ENCODE measurements at regions not wholly inside any gene's neighbourhood (a gene's known extent, or its start where the extent isn't known, plus 50 kb on each side); places are given as distances from the start of the nearest gene placed in this dataset.

DNA sequence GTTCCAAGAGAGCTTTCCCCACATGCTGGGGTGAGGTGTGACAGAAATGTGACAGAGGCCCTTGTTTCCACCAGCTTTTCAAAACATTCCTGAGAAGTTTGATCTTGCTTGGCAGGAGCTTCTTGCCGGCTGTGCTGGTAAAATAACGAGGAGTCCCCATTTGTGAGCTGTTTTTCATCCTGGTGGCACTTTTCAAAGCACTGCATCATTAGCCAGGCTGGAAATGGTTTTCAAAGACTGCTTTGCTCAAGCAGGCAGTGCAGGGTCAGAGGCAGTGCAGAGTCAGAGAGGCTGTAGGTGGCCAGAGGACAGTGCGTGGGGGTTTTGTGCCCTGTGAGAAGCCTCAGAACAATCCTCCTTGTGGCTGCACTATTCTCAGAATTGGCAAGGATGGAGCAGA is 75.8 kb upstream of the KCNA3 start:
- no peak for TF ChIP-seq CTCF (IDR thresholded peaks at IDR 0.05)
- TF ChIP-seq POLR2A (IDR thresholded peaks at IDR 0.05), result no peak

All from body of pancreas (tissue), 4 donors.